RWPE1 (cell line): ENCODE measurements at regions not wholly inside any gene's neighbourhood (a gene's known extent, or its start where the extent isn't known, plus 50 kb on each side); places are given as distances from the start of the nearest gene placed in this dataset.

ENCODE experiments used
- CTCF ChIA-PET: fragments of 350-600 bp; sonication (Branson Sonifier 250); formaldehyde crosslinking; extraction: SDS; loops from one replicate; lab custom pipeline; 2021; lab: Yijun Ruan, JAX
- POLR2A ChIA-PET: fragments of 400-600 bp; formaldehyde crosslinking; extraction: SDS; loops from one replicate; lab custom pipeline; 2020; ENCODE audit warnings: antibody characterized with exemption; ENCODE audit not compliant: low non-redundant PET; lab: Yijun Ruan, JAX
- DNase-seq: peaks from one replicate; pipeline ENCODE4 v3.0.0; 2012; ENCODE audit warnings: low spot score
- H3K27ac ChIP-seq: fragments of 450-650 bp; 2 replicates; pipeline ENCODE4 v1.5.1; 2017
- TF ChIP-seq, protein P1 (sequence below): fragments of 450-650 bp; conservative IDR thresholded peaks from 2 replicates; pipeline ENCODE4 v1.5.1; 2017; ENCODE audit warnings: low read depth, mild to moderate bottlenecking

DNA sequence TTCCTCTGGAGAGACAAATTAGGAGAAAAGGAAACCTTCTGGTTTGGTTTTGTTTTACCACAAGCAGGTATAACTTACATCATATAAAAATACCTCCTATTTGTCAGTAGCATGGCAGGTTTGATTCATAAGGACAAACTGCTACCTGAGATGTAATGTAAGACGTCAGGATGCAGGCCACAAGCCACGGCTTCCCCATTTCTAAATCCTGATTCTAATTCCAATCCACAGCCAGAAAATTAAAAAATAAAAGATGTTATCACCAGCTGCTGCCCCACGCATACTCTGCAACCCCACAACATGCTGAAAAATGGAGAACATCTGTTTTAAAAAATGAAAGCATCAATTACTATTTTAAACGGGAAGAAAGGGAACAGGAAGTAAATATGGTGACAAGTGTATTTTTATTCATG, 197.6 kb downstream of the BCL11A start:
- CTCF ChIA-PET: no interaction called here
- H3K27ac ChIP-seq: no peak overlapping the region
- POLR2A ChIA-PET: no interaction called here
- TF ChIP-seq, protein P1, sequence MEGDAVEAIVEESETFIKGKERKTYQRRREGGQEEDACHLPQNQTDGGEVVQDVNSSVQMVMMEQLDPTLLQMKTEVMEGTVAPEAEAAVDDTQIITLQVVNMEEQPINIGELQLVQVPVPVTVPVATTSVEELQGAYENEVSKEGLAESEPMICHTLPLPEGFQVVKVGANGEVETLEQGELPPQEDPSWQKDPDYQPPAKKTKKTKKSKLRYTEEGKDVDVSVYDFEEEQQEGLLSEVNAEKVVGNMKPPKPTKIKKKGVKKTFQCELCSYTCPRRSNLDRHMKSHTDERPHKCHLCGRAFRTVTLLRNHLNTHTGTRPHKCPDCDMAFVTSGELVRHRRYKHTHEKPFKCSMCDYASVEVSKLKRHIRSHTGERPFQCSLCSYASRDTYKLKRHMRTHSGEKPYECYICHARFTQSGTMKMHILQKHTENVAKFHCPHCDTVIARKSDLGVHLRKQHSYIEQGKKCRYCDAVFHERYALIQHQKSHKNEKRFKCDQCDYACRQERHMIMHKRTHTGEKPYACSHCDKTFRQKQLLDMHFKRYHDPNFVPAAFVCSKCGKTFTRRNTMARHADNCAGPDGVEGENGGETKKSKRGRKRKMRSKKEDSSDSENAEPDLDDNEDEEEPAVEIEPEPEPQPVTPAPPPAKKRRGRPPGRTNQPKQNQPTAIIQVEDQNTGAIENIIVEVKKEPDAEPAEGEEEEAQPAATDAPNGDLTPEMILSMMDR: no peak
- DNase-seq: no peak

DNA sequence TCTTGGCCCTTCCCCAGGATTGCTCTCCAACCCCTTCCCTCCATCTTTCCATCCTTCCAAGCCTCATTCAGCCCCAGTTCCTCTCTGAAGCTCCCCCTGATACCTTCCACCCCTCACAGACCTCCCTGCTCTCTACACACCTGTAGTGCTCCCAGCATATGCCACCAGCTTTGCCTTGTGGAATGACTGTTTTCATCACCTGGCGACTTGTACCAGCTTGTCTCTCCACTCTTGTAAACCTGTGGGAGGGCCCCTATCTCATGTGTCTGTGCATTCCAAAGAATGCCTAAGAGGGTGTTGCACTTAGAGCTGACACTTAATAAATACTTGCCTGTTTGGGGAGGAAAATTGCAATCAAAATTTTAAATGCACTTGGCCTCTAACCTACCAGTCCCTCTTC, 198.7 kb downstream of the BCL11A start:
- peak; percentile 70 for DNase-seq
- CTCF ChIA-PET: interaction anchor here (0.6 kb wide), 1 partner anchor 196 kb away, joined by 4 read pairs; no protein-coding TSS in a partner anchor
- POLR2A ChIA-PET: no interaction called here
- no peak overlapping the region for H3K27ac ChIP-seq
- TF ChIP-seq, protein P1: no peak

DNA sequence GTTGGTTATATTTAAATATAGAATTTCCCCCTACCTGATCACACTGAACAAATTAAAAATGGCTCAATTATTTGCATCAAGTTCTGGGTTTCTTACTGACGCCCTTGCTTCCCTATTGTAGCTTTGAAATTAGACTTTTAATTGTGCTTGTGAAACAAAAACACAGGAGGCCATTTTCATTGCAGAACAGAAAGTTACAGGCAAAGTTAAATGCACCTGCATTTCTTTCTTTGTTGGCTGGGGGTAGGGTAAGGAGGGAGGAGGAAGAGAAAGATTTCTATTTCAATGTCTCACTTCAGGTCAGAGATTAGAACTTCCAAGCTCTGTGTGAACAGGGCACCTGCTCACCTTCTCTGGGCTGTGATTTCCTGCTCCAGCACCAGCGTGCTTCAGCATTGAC, 199.6 kb downstream of the BCL11A start:
- POLR2A ChIA-PET: no interaction called here
- TF ChIP-seq, protein P1: no peak
- CTCF ChIA-PET: interaction anchor here (1.0 kb wide), 1 partner anchor 196 kb away, joined by 3 read pairs; no protein-coding TSS in a partner anchor
- DNase-seq: no peak
- H3K27ac ChIP-seq: no peak overlapping the region

DNA sequence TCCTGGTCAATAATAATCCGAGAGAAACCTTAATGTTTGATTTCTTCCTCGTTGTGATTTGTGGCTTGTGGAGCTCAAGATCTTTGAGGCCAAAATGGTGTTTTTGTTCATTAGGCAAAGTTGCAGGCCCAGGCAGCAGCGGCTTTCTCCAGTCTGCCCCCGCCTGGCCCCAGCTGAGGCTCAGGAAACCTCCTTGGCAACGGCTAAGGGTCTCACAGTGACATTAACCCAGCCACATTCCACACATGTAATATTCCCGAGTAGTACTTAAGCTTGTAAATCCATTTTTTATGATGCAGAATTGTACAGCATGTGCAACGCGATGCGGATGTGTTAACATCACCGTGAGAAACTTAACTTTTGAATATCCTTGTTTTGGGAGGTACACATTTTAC, 200.1 kb downstream of the BCL11A start:
- ChIA-PET POLR2A (no interaction called here), CTCF (interaction anchor here (1.0 kb wide), 1 partner anchor 197 kb away, joined by 3 read pairs; no protein-coding TSS in a partner anchor)
- no peak overlapping the region for H3K27ac ChIP-seq
- TF ChIP-seq, protein P1: no peak
- no peak for DNase-seq

DNA sequence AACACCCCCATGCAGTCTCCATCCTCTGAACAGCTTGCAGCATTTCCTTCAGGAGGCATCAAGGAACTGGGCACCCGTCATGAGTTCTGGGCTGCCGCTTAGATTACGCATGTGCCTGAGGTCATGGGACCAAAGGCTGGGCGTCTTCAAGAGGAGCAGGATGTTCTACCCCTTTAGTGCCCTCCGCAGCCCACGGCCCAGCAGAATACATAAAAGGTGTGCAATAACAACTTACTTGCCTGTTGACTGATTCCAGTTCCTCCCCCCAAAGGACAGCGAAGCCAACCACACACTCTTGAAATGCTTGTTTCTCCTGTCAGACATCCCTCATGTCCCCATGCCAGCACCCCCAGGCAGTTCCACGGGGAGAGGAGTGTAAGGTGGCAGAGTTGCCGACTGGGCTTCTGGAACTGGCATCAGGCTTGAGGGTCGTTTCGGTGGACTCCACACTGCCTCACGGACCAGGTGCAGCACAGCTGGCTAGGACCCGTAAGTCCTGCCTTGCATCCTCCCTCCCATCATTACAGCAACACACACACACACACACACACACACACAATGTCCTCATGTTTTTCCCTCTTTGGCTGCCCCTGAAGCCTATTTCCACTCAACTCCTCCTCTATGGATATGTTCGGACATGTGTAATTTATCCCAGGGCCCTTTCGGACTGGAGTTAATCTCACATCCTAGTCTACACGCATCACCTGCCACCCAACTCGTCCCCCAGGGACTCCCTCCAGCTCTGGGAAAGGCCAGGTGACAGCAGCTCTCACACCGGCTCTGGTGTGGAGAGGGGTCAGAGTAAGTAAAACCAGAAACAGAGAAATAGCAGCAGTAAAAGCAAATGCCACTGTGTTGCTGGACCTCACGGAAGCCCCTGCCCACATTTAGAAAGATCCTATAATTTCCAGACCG, 200.7 kb downstream of the BCL11A start:
- TF ChIP-seq, protein P1: no peak
- ChIA-PET CTCF (interaction anchor here (1.0 kb wide), 1 partner anchor 197 kb away, joined by 3 read pairs; no protein-coding TSS in a partner anchor), POLR2A (no interaction called here)
- DNase-seq: no peak
- H3K27ac ChIP-seq: no peak overlapping the region

DNA sequence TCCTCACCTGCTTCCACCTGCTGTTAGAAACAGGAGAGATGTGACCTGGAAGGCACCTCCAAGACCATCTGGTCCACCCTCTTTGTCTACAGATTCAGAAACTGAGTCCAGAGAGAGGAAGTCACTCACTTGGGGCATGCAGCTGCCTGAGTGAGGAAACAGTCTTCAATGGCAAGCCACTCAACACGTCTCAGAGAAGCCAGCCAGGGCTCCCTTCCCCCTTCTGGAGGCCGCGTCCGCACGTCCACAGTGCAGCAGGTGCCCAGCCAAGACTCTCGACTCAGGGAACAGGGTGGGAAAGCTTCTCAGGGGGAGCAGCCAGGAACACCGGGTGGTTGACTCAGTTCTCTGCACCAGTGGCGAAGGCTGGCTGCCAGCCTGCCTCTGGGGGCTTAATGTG, 201.7 kb downstream of the BCL11A start:
- no peak overlapping the region for H3K27ac ChIP-seq
- ChIA-PET POLR2A (no interaction called here), CTCF (no interaction called here)
- TF ChIP-seq, protein P1: no peak
- DNase-seq: no peak
